Thoracic aorta (tissue), 2 donors: ENCODE measurements at regions not wholly inside any gene's neighbourhood (a gene's known extent, or its start where the extent isn't known, plus 50 kb on each side); places are given as distances from the start of the nearest gene placed in this dataset.
"Not testable (repeated sequence)": the region's sequence is repeated elsewhere in the genome, so short reads cannot be mapped to it uniquely, and the experiment has no call there.

ENCODE experiments used
- ATAC-seq: fragments of 150-250 bp; one replicate; pipeline ENCODE4 v1.8.0; 2017; ENCODE audit warnings: low read depth; ENCODE audit not compliant: insufficient number of reproducible peaks, low FRiP score
- DNase-seq: peaks from one replicate; pipeline ENCODE4 v3.0.0-alpha.2; 2020; ENCODE audit warnings: low spot score
- H3K27ac ChIP-seq, 2 donors: fragments of 200-600 bp; sonication (generic); 1 replicate in 1 of 2; 2 replicates in 1 of 2; pipeline ENCODE4 v1.5.1; 2016; ENCODE audit warnings: mild to moderate bottlenecking in 2 of 2, moderate library complexity in 2 of 2
- H3K27me3 ChIP-seq: fragments of 200-600 bp; sonication (generic); replicated peaks from 2 replicates; pipeline ENCODE4 v1.6.0; 2016; ENCODE audit warnings: mild to moderate bottlenecking; ENCODE audit not compliant: insufficient read depth
- H3K36me3 ChIP-seq: fragments of 200-600 bp; sonication (generic); one replicate; pipeline ENCODE4 v1.5.1; 2016
- H3K4me1 ChIP-seq, 2 donors: fragments of 200-600 bp; sonication (generic); 1 replicate in 1 of 2; 2 replicates in 1 of 2; pipeline versions ENCODE4 v1.5.1 to v1.6.0; 2016; ENCODE audit warnings: low read depth in 2 of 2, mild to moderate bottlenecking in 1 of 2; ENCODE audit not compliant: control insufficient read depth in 1 of 2
- H3K4me3 ChIP-seq: fragments of 200-600 bp; sonication (generic); 2 replicates; pipeline ENCODE4 v1.5.1; 2016; ENCODE audit warnings: mild to moderate bottlenecking
- H3K9me3 ChIP-seq: fragments of 200-600 bp; sonication (generic); 2 replicates; pipeline ENCODE4 v1.5.1; 2016
- TF ChIP-seq, protein P1 (sequence below): fragments of 200-600 bp; sonication (generic); IDR thresholded peaks from one replicate; pipeline ENCODE4 v1.5.1; 2019; ENCODE audit warnings: antibody characterized with exemption

DNA sequence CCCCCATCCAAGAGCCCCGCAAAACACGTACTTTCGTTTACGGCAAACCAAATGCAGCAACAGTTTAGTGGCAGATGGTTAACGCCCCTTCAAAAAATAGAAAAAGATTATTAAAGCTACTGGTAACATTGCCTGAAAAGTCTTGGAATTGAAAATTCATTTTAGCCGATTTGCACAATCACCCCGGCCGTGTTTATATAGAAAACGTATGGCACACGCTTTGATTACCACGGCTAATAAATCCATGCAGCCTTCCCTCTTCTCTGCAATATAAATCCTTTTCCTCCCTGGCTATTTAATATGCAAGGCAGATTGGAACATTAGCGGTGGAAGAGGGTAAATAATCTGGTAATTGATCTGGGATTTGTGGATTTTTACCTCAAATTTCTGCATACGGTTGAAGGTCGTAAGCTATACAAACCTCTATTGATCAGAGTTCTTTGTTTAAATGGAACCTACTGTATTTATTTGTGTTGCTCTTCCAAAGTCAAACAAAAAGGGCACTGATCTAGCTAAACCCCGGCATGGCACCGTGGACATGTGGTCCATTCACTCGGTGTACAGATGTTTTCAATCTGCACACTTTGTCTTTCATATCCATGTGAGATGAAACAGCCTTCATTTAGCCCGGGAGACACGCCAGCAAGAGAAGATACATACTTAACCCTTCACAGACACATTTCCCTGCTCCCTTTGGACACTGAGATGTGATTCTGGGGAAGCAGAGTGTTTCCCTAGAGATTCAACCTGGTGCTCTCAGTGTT is 238.1 kb upstream of the MAF start:
- DNase-seq (no peak), ATAC-seq (no peak)
- no peaks in the 10 kb centered on the region for H3K36me3 ChIP-seq
- no peaks in the 10 kb centered on the region for H3K9me3 ChIP-seq
- H3K4me1 ChIP-seq, result no peaks in the 10 kb centered on the region
- no peak overlapping the region for H3K4me3 ChIP-seq
- no peaks in the 10 kb centered on the region for H3K27me3 ChIP-seq
- H3K27ac ChIP-seq, result no peak overlapping the region
- TF ChIP-seq, protein P1, sequence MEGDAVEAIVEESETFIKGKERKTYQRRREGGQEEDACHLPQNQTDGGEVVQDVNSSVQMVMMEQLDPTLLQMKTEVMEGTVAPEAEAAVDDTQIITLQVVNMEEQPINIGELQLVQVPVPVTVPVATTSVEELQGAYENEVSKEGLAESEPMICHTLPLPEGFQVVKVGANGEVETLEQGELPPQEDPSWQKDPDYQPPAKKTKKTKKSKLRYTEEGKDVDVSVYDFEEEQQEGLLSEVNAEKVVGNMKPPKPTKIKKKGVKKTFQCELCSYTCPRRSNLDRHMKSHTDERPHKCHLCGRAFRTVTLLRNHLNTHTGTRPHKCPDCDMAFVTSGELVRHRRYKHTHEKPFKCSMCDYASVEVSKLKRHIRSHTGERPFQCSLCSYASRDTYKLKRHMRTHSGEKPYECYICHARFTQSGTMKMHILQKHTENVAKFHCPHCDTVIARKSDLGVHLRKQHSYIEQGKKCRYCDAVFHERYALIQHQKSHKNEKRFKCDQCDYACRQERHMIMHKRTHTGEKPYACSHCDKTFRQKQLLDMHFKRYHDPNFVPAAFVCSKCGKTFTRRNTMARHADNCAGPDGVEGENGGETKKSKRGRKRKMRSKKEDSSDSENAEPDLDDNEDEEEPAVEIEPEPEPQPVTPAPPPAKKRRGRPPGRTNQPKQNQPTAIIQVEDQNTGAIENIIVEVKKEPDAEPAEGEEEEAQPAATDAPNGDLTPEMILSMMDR, result no peak

DNA sequence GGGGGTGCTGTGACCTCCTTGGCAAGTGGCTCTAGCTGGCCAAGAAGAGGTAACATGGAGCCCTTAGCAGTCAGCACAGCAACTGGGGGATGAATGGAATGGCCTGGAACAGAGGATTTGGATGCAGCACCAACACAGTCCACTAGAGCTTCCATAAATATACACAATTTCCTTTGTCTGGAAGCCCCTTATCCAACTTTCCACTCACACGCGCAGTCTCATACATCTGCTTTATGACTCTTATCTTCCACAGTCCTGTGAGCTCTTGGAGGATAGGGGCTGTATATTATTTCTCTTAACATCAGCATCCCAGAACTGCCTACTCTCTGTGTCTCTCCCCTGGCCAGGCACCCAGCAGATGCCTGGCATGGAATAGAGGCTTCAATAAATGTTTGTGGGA is 235.6 kb upstream of the MAF start:
- Histone ChIP-seq H3K4me3 (no peak overlapping the region), H3K27me3 (no peaks in the 10 kb centered on the region), H3K9me3 (no peaks in the 10 kb centered on the region), H3K27ac (no peak overlapping the region), H3K36me3 (no peaks in the 10 kb centered on the region), H3K4me1 (no peaks in the 10 kb centered on the region)
- ATAC-seq (no peak), DNase-seq (no peak)
- TF ChIP-seq, protein P1, result no peak

DNA sequence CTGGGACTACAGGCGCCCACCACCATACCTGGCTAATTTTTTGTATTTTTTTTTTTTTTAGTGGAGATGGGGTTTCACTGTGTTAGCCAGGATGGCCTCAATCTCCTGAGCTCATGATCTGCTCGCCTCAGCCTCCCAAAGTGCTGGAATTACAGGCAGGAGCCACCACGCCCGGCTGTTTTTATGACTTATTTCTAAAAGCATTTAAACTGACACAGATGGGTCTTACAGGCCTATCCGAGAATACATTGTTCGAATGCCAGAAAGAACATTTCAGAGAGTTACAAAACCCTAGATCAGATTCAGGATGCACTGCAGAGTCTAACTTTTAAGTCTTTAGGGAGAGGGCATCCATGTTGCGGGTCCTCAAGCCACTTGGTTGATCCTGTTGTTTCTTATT is 234.7 kb upstream of the MAF start:
- ATAC-seq (no peak), DNase-seq (no peak)
- H3K9me3 ChIP-seq, result no peaks in the 10 kb centered on the region
- no peaks in the 10 kb centered on the region for H3K27me3 ChIP-seq
- no peaks in the 10 kb centered on the region for H3K36me3 ChIP-seq
- H3K27ac ChIP-seq, result no peak overlapping the region
- H3K4me3 ChIP-seq, result no peak overlapping the region
- H3K4me1 ChIP-seq, result no peaks in the 10 kb centered on the region
- TF ChIP-seq, protein P1, result no peak

DNA sequence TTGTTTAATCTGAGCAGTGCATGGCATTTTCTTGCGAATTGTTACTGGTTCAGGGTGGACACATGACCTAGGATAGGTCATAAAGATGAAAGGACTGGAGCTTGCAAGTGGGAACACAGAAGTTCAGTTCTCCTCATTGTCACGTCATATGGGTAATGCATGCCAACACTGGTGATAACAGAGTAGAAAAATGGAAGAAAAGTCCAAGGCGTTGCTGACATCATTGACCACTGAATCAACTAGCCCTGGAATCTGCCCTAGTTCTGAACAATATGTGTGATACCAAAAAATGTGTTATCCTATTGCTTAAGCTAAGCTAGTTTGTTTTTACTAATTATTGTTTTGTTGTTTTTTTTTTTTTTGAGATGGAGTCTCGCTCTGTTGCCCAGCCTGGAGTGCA is 234.2 kb upstream of the MAF start:
- Histone ChIP-seq H3K4me1 (no peaks in the 10 kb centered on the region), H3K27ac (no peak overlapping the region), H3K36me3 (no peaks in the 10 kb centered on the region), H3K9me3 (no peaks in the 10 kb centered on the region), H3K4me3 (no peak overlapping the region), H3K27me3 (no peaks in the 10 kb centered on the region)
- DNase-seq, result no peak
- no peak for ATAC-seq
- TF ChIP-seq, protein P1, result no peak

DNA sequence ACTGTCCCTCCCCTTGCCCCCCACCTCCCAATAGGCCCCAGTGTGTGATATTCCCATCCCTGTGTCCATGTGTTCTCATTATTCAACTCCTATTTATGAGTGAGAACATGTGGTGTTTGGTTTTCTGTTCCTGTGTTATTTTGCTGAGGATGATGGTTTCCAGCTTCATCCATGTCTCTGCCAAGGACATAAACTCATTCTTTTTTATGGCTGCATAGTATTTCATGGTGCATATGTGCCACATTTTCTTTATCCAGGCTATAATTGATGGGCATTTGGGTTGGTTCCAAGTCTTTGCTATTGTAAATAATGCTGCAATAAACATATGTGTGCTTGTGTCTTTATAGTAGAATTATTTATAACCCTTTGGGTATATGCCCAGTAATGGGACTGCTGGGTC is 233.5 kb upstream of the MAF start:
- not testable (repeated sequence) for H3K27me3 ChIP-seq, H3K36me3 ChIP-seq, H3K9me3 ChIP-seq, H3K4me1 ChIP-seq, H3K27ac ChIP-seq, DNase-seq, H3K4me3 ChIP-seq, ATAC-seq

DNA sequence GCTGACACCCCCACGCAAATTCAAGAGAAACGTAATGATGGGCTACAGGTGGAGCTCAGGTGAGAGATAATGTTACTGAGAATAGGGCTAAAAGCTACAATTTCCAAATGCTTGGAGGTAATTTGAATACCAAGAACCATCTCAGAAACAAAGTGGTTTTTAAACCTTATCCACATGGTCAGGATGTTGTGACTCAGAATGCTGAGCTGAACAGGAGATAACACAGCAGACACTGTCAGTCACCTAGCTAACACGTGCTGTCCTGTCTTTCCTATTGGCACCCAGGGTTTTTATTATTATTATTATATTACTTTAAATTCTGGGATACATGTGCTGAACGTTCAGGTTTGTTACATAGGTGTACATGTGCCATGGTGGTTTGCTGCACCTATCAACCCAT is 233.0 kb upstream of the MAF start:
- no peak for ATAC-seq
- DNase-seq, result no peak
- no peaks in the 10 kb centered on the region for H3K36me3 ChIP-seq
- no peaks in the 10 kb centered on the region for H3K9me3 ChIP-seq
- no peaks in the 10 kb centered on the region for H3K27me3 ChIP-seq
- H3K4me1 ChIP-seq, result no peaks in the 10 kb centered on the region
- H3K4me3 ChIP-seq, result no peak overlapping the region
- TF ChIP-seq, protein P1, result no peak
- H3K27ac ChIP-seq, result no peak overlapping the region
